GM21360 (cell line): ENCODE measurements at regions not wholly inside any gene's neighbourhood (a gene's known extent, or its start where the extent isn't known, plus 50 kb on each side); places are given as distances from the start of the nearest gene placed in this dataset.

Source experiments
- ATAC-seq: cut with Tn5 transposase; IDR thresholded peaks from one replicate; pipeline ENCODE4 v1.9.1; 2021; ENCODE audit warnings: mild to moderate bottlenecking, moderate library complexity; ENCODE audit not compliant: unreplicated experiment

DNA sequence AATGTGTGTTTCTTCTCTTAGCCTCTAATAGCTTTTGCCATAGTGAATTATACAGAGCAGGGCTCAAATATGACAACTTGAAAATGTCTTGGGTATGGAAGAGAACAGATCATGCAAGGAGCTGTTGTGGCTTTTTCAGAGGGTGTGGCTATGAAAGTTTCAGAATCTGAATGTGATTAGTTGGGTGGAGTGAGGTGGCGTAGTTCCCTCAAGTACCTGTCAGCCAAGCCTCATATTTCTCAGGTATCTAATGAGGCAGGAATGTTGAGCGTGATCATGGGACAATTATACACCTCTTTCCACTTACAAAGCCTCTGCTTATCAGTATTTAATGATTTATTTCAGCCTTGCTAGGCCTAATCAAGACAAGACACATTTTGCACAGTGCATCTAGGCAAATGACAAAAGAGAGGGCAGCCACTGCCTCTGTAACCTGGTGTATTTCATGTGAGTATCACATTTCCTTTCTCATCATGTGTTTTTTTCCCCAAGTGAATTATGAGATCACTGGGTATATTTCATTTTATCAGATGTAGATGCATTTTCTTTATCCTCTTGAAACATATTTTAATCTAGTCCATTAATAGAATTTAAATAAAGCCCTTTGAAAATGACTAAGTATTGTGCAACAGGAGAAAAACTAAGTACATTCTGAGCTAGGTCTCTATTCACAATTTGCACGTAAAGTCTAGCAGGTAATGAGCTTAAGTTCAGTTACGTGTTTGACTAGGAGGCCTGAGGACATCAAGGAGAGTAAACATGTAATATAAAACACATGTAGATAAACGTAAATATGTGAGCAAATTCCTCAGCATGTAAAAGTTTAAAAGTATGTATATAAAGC, 644.4 kb upstream of the IGFBP3 start:
- ATAC-seq, result no peak

DNA sequence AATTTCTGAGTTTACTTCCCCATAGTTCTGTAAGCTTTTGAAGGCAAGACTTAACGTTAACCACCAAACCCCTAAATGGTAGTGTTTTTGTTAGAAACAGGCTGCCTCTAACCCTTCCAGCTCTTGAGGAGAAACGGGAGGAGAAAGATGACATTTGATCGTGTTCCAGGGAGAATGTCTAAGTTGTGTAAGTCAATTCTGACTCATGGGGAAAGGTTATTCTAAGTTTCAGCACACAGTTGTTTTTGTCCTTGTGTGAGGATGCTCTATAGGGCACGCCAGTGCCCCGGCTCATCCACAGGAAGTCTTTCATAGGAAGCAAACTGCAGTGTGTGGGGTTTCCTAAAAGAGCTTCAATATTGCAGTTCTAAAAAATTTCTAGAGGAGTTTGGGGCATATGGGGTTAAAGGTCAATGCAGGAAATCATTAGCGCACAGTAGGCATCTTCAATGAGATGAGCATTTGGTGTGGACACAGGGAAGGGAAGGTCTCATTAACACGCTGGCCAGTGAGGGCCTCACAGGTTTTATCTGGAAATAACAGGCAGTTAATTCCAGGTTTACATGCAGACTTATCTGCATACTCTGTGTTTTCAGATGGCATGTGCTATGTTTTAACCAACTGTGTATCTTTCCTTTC, 638.2 kb upstream of the IGFBP3 start:
- ATAC-seq, result no peak

DNA sequence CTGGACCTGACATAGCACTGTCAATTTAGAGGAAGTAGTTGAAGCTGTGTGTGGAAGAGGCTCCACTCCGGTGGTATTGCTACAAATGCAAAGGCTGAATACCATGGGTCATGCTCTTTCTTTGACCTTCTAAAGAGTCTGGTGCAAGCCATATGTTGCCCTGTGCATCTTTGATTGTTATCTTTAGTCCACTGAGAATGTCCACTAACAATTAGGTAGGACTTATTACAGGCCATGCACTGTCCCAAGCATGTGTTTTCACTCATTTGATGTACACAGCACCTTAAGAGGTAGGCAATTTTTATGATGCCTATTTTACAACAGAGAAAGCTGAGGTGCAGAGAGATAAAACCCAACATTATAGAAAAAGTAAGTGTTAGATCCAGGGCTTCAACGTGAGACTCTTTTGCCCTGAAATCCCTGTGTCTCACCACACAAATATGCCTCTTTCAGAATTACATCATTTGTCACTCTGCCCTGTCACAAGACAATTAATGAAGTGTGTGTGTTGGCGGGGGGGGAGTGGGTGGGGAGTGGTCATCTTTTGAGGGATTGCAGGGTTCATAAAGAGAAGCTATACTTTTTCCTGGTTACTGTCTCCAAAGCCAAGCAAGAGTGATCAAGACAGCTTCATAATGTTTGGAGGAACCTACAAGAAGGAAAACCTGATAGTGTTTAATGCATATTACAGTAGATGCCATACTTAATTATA, 637.6 kb upstream of the IGFBP3 start:
- no peak for ATAC-seq

DNA sequence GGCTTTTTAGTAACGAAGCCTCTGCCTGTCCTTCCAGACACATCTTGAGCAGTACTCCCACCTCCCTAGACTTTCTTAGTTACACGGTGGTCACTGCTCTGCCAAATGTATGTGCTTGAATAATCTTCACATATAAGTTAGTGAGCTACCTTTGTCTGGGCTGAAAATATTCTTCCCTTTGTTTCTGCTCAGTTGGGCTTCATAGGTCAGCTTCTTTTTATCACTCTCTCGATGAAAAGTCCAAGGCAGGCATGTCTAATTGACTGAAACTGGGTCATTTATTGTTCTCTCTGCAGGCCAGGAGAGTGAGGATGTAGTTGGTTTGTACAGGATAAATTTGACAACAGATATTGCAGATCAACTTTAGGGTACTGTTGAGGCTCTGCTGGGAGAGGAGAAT, 636.7 kb upstream of the IGFBP3 start:
- no peak for ATAC-seq

DNA sequence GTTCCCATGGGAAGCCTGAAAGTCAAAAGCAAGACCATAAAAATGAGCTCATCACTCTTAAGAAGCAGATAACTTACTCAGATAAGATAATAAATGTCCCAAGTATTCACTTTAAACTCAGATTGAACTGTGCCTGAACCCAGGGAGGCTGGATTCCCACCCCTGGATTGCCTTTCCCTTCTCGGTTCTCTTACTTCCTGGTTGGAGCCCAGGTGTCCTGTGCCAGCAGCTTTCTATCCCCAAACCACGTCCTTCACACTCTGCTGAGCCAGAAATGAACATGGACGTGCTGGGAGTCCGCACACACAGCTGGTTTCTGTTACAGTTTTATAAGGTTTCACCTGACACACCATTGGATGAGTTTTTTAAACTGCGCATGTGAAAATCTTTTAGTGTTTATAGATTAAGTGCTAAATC, 636.2 kb upstream of the IGFBP3 start:
- ATAC-seq, result no peak

DNA sequence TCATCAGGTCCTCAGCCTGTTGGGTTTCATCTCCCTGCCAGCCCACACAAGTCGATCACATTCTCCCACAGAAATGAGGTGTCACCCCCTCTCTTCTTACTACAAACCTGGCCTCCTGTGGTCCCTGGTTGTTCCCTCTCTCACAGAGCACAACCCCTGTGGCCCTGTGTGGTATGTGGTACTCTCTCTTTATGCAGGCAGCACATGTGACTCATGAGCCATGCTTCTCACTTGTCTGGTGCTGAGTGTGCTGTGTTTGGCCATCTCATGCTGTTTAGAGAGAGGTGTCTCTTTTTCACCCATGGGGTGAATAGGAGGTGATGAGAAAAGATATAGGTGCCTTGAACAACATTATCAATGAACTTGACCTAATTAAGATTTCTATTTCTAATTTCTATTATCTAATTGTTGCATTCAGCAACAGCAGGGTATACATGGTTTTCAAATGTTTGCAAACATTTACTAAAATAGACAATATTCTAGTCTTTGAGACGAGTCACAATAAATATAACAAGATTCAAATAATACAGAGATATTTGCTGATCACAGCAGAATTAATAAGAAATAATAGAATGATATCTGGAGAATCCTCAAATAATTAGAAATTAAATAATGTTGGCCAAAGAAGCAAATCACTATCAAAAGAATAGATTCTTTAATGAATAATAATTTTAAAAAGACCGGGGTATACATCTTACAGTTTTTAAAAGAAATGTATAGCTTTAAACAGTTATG, 633.8 kb upstream of the IGFBP3 start:
- no peak for ATAC-seq

DNA sequence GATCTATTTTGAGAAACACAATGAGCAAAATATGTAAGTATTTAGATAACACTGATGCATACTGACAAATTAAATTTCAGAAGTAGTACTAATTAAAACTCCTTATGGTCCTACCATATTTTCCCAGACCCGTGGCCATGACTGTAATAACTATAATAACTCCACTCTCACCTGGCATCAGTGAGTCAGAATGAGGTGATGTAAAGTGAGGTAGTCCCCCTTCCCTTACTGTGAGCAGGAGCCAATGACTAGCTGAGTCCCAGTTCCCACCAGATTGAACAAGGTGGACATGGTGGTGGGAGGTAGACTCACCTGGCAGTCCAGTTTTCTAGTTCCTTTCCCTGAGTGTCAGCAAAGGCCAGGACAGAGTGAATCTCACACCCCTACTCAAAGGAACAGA, 630.5 kb upstream of the IGFBP3 start:
- ATAC-seq, result no peak

DNA sequence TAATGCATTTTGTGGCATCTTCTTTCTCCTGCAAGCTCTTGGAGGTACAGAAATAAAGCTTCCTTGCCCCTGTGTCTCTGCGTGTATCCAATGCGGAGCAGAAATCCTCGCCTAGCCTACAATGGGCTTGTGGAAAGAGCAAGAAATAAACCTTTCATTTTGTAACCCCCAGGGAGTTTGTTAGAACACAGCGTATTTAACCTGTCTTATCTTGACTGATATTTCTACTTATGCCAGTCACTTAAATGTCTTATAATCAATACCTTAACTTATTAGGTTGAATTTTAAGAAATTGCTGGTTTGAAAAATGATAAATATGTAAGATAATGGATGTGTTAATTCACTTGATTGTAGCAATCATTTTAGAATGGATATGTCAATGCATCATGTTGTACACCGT, 629.8 kb upstream of the IGFBP3 start:
- ATAC-seq, result no peak

DNA sequence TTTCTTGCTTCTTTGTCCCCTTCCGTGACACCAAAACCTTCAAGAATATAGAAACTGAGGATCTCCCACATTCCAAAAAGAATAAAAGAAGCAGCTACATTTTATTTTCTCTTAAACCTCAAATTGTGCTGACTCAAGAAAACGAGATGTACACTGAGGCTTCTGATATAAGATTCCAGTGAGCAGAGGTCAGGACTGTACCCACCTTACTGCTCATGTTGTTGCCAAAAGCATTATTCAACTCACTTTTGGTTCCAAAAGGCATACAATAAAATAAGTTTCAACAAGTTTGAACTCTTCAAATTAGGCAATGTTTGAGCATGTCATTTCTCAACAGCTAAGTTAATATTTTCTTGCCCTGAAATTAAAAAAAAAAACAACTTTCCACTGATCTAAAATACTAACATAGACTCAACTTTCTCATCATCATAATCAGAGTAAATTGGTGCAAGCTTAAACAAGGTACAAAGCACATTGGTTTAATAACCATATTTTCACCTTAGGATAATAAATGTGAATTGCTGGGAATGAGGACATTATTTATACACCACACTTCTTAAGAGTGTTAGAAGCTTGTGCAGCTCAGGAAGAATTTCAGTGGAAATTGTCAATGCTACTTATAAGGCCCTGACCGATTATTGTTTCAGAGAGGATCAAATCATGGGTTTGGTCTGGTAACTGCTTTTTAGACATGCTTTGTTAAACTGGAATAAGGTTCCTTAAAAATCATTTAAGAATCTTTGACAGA, 629.0 kb upstream of the IGFBP3 start:
- no peak for ATAC-seq

DNA sequence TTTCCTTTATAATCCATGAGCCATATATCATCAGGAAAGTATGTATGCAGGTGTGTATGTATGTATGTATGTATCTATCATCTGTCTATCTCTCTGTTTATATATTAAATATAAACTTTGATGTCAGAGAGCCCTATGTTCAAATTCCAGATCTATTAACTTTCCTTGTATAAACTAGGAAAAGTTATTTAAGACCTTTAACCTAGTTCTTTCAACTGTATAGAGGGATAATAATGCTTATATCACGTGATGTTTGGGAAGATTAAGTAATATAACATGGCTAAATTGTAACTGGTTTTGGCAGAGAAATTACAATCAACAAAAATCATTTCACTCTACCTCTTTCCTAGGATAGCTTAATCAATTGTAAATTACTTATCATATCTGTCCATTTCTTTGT, 628.3 kb upstream of the IGFBP3 start:
- ATAC-seq, result no peak

DNA sequence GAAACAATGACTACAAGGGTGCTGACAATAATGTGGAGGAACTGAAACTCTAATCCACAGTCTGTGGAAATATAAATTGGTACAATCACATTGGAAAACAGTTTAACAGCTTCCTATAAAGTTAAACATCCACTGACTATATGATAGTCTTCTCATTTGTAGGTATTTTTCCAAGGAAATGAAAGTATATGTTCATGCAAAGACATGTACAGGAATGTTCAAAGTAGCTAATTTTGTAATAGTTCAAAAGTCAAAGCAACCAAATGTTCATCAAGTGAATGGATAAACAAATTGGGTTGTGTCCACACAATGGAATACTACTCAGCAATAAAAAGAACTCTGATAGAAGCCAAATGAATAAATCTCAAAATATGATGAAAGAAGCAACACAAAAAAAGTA, 626.0 kb upstream of the IGFBP3 start:
- no peak for ATAC-seq

DNA sequence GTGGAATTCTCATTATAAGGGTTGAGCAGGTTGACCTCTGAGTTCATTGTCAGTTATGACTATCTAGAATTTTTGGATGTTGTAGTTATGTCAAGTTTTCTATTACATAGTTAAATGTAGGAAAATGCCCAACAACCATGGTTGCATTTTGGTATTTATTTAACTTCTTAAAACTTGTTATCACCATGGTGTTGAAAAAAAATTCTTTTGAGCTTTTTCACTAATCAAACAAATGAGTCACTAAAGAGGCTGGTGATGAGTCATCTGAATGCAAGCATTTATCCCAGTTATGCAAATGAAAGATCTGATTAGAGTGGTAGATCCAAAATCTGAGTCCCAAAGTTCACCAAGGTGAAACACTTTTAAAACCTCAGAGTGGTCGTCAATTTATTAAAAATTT, 624.7 kb upstream of the IGFBP3 start:
- no peak for ATAC-seq

DNA sequence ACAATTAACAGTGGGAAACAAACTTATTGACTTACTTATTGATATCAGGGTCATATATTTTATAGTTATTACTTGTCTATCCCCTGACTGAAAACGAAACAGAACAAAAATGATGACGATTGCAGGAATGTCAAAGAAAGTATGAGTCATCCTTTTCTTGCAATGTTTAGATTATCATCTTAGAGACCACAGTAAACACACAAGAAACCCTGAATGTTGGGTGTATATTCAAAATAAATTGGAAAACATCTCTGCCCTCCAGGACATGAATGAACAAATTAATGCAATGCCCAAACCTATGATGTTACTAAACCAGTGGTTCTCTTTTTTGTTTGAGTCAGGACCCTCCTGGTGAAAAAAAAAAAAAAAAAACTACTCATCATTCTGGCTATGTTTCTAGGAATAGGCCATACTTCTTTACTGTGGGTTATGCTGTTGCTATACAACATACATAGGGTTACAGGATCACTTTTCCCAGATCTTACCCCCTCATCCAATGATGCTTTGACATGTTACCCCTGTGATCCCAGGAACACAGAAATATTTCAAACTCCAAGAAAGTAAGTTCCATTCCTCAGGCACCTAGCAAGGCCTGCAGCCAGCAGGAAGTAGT, 623.4 kb upstream of the IGFBP3 start:
- ATAC-seq, result no peak

DNA sequence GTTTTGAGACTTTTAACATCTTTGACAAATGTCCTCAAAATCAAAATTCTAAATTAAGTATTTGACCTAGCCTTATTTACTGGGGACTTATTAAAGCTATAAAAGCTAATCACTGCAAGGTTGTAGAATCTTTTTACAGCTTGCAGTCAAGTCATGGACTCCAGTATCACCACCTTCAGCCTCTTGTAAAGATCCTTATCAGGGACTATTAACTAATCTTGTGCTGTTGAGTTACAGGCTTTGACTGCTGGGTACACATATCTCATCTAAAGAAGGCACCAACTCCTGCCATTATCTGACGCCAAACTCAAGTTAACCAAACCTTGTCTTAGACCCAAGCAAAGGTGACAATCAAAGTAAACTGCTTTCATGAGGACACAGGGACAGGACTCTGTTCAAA, 621.0 kb upstream of the IGFBP3 start:
- ATAC-seq, result no peak

DNA sequence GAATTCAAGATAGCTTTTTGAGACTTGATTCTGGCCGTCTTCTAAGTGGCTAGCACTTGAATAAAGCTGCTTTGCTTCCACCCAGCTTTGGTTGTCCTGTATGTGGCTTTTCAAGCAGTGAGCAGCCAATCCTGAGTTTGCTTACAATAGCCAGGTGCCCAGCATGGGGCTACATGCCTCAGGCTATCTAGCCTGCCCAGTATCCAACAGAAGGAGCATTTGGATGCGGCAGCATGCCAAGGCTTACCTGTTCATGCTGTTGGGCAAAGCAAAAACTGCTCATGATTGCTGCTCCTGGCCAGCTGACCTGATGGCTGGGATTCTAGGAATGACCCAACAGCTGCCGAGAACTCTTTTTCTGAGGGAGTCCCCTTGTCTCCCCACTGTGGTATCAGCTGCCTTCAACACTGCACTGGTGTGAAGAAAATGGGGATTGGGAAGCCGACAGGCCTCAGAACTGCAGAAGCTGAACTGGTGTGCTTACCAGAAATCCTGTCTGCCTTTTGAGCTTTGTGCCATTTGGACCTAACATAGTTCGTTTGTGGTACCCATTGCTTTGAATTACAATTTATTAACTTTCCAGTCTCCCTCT, 618.9 kb upstream of the IGFBP3 start:
- ATAC-seq, result no peak

DNA sequence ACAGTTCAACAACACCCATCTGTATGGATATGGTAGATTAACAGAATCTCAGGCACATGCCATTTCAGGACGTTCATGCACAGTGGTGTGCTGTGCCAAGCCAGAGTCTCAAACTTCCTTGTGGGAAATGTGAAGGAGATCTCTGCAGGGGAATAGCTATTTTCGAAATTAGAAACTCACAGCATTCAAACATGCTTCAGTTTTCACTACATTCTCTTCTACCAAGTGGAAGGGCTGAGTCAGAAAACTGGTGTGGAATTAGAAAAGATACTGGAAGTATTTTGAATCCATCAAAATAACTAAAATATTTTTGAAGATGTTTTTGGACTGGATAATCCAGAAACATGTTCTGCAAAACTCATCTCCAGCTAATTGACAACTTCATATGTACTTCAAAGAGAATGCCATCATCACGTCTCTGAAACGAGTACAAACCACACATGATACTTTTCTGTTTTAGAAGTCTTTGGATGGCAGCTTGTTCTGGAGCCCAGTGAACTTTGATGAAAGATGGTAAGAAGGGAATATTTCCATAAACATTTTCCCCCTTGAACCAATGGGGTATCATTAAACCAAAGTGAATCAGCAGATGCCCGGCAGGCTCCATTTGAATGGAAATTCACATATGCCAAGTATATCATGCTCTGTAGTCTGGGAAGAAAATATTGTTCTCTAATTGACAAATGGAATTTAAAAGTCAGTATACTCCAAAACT, 616.3 kb upstream of the IGFBP3 start:
- ATAC-seq, result no peak

DNA sequence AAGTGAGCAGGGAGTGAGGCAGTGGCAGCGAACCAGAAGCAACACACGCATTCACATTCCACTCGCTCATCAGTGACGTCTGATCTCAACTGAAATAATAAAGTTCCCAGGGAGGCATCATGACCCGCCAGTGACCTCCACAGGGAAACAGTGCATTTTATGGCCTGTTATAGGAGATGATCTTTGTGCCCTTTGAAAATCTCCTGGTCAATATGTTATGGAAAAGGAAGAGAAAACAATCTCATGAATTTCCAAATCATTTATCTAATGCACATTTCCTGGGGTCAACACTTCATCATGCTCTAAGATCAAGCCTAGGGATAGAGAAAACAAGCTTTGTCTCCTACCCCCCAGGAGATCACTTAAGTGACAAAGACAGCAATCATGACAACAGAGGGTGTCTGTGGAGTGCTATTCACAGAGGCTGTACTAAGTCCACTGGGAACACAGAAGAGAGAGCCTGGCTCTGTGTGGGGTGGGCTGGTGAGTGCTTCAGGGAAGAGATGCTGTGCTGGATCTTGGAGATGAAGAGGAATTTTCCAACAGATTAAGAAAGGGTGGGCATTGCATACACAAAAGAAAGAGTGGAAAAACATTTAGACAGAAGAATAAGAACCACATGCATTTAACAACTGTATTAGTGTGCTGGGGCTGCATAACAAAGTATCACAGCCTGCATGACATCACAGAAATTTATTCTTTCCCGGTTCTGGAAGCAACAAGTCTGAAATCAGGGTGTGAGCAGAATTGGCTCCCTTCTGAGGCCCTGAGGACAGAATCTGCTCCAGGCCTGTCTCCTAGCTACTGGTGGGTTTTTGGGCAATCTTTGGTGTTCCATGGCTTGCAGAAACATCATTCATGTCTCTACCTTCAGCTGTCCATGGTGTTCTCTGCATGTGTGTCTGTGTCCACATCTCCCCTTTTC, 613.9 kb upstream of the IGFBP3 start:
- ATAC-seq, result no peak

DNA sequence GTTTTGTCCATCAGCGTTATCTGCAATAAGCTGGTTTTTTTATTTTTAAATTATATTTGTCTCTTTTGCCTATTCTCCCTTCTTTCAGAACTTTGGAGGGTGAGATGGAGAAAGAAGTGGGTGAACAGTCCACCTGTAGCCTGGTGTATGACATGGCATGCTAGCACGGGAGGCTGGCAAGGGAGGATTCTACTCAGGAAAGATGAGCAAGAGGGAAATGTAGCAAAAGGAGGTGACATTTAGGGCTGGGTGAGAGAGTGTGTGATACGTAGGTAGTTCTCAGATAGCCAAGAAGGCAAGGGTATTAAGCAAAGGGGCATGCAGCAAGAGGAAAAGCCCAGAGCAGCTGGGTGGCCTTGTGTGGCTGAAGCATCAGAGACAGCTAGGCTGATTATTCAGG, 612.9 kb upstream of the IGFBP3 start:
- ATAC-seq, result no peak
